ENCODE measurements at regions not wholly inside any gene's neighbourhood (a gene's known extent, or its start where the extent isn't known, plus 50 kb on each side); places are given as distances from the start of the nearest gene placed in this dataset.
"Not testable (repeated sequence)": the region's sequence is repeated elsewhere in the genome, so short reads cannot be mapped to it uniquely, and the experiment has no call there.

- Histone ChIP-seq H3K4me3 (ENCODE audit: low read depth in 1 of 2, low read length in 2 of 2) (no peak overlapping the region), H3K27ac (ENCODE audit: low read depth in 2 of 2, low read length in 1 of 2) (no peak overlapping the region), H3K36me3 (ENCODE audit: control insufficient read depth in 2 of 2, insufficient read depth in 2 of 2, low read length in 1 of 2) (no peaks in the 10 kb centered on the region), H3K27me3 (ENCODE audit: control insufficient read depth in 1 of 2, insufficient read depth in 2 of 2, low read length in 2 of 2) (no peaks in the 10 kb centered on the region), H3K4me1 (ENCODE audit: control insufficient read depth in 2 of 2, insufficient read depth in 2 of 2, low read length in 1 of 2) (no peaks in the 10 kb centered on the region), H3K9me3 (ENCODE audit: control insufficient read depth in 2 of 2, insufficient read depth in 1 of 2, low read depth in 1 of 2, low read length in 1 of 2) (no peaks in the 10 kb centered on the region)
- 91% methylated on average over 4 of the region's 4 CpGs for WGBS, 2 donors
Measured at GRCh38 chr4:137905930-137906329, 336.2 kb downstream of the SLC7A11 start.

- H3K4me3 ChIP-seq (ENCODE audit: low read depth in 1 of 2, low read length in 2 of 2) = no peak overlapping the region
- no peaks in the 10 kb centered on the region for H3K27me3 ChIP-seq (ENCODE audit: control insufficient read depth in 1 of 2, insufficient read depth in 2 of 2, low read length in 2 of 2)
- no peaks in the 10 kb centered on the region for H3K36me3 ChIP-seq (ENCODE audit: control insufficient read depth in 2 of 2, insufficient read depth in 2 of 2, low read length in 1 of 2)
- H3K9me3 ChIP-seq (ENCODE audit: control insufficient read depth in 2 of 2, insufficient read depth in 1 of 2, low read depth in 1 of 2, low read length in 1 of 2) = no peaks in the 10 kb centered on the region
- no peak overlapping the region for H3K27ac ChIP-seq (ENCODE audit: low read depth in 2 of 2, low read length in 1 of 2)
- no peaks in the 10 kb centered on the region for H3K4me1 ChIP-seq (ENCODE audit: control insufficient read depth in 2 of 2, insufficient read depth in 2 of 2, low read length in 1 of 2)
- 89 to 95% methylated on average over 1 of the region's 1 CpG for WGBS, 2 donors
Measured at GRCh38 chr4:137901114-137901513, 341.0 kb downstream of the SLC7A11 start.

DNA sequence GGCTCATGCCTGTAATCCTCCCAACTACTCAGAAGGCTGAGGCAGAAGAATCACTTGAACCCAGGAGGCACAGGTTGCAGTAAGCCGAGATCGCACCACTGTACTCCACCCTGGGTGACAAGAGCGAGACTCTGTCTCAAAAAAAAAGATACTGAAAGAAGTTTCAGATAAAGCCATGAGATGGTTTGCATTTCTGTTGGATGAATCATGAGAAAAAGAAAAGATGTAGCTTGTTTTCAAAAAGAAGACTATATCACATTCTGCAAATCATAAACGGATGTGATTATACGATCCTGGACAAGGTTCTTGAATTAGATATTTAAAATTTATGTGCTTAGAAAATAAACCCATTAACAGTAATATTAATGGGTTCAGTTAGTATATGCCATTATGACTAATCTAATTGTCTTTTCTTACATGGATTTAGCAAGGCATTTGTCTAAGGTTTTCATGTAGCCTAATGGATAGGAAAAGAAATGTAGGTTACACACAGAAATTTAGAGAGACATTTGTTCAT, 345.9 kb downstream of the SLC7A11 start:
- H3K36me3 ChIP-seq (ENCODE audit: control insufficient read depth in 2 of 2, insufficient read depth in 2 of 2, low read length in 1 of 2) = no peaks in the 10 kb centered on the region
- no peaks in the 10 kb centered on the region for H3K27me3 ChIP-seq (ENCODE audit: control insufficient read depth in 1 of 2, insufficient read depth in 2 of 2, low read length in 2 of 2)
- WGBS, 2 donors = 76 to 80% methylated on average over 5 of the region's 5 CpGs
- H3K4me3 ChIP-seq (ENCODE audit: low read depth in 1 of 2, low read length in 2 of 2) = no peak overlapping the region
- no peaks in the 10 kb centered on the region for H3K9me3 ChIP-seq (ENCODE audit: control insufficient read depth in 2 of 2, insufficient read depth in 1 of 2, low read depth in 1 of 2, low read length in 1 of 2)
- no peaks in the 10 kb centered on the region for H3K4me1 ChIP-seq (ENCODE audit: control insufficient read depth in 2 of 2, insufficient read depth in 2 of 2, low read length in 1 of 2)
- no peak overlapping the region for H3K27ac ChIP-seq (ENCODE audit: low read depth in 2 of 2, low read length in 1 of 2)

DNA sequence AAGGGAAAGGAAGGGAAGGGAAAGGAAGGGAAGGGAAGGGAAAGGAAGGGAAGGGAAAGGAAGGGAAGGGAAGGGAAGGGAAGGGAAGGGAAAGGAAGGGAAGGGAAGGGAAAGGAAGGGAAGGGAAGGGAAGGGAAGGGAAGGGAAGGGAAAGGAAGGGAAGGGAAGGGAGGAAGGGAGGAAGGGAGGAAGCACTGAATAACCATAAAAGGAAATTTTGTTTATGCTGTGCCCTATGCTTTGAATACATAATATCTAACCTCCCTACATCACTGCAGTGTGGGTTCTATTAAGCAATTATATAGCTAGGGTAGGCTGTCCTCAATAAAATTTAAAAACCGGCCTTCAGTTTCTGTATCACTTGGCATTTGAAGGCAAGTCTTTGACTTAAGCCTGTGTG, 346.6 kb downstream of the SLC7A11 start:
- H3K27ac ChIP-seq (ENCODE audit: low read depth in 2 of 2, low read length in 1 of 2); H3K4me1 ChIP-seq (ENCODE audit: control insufficient read depth in 2 of 2, insufficient read depth in 2 of 2, low read length in 1 of 2); H3K36me3 ChIP-seq (ENCODE audit: control insufficient read depth in 2 of 2, insufficient read depth in 2 of 2, low read length in 1 of 2); H3K27me3 ChIP-seq (ENCODE audit: control insufficient read depth in 1 of 2, insufficient read depth in 2 of 2, low read length in 2 of 2); H3K9me3 ChIP-seq (ENCODE audit: control insufficient read depth in 2 of 2, insufficient read depth in 1 of 2, low read depth in 1 of 2, low read length in 1 of 2); H3K4me3 ChIP-seq (ENCODE audit: low read depth in 1 of 2, low read length in 2 of 2): not testable (repeated sequence)
- WGBS, 2 donors = 95 to 99% methylated on average over 1 of the region's 1 CpG

GRCh38 chr4:137892134-137892533, 350.0 kb downstream of the SLC7A11 start:
- no peaks in the 10 kb centered on the region for H3K9me3 ChIP-seq (ENCODE audit: control insufficient read depth in 2 of 2, insufficient read depth in 1 of 2, low read depth in 1 of 2, low read length in 1 of 2)
- H3K36me3 ChIP-seq (ENCODE audit: control insufficient read depth in 2 of 2, insufficient read depth in 2 of 2, low read length in 1 of 2) = no peaks in the 10 kb centered on the region
- H3K4me3 ChIP-seq (ENCODE audit: low read depth in 1 of 2, low read length in 2 of 2) = no peak overlapping the region
- WGBS, 2 donors = 44 to 52% methylated on average over 3 of the region's 3 CpGs
- no peaks in the 10 kb centered on the region for H3K4me1 ChIP-seq (ENCODE audit: control insufficient read depth in 2 of 2, insufficient read depth in 2 of 2, low read length in 1 of 2)
- no peaks in the 10 kb centered on the region for H3K27me3 ChIP-seq (ENCODE audit: control insufficient read depth in 1 of 2, insufficient read depth in 2 of 2, low read length in 2 of 2)
- H3K27ac ChIP-seq (ENCODE audit: low read depth in 2 of 2, low read length in 1 of 2) = no peak overlapping the region

GRCh38 chr4:137890812-137891211, 351.3 kb downstream of the SLC7A11 start:
- 85 to 89% methylated on average over 2 of the region's 2 CpGs for WGBS, 2 donors
- Histone ChIP-seq H3K27ac (ENCODE audit: low read depth in 2 of 2, low read length in 1 of 2) (no peak overlapping the region), H3K4me3 (ENCODE audit: low read depth in 1 of 2, low read length in 2 of 2) (no peak overlapping the region), H3K27me3 (ENCODE audit: control insufficient read depth in 1 of 2, insufficient read depth in 2 of 2, low read length in 2 of 2) (no peaks in the 10 kb centered on the region), H3K36me3 (ENCODE audit: control insufficient read depth in 2 of 2, insufficient read depth in 2 of 2, low read length in 1 of 2) (no peaks in the 10 kb centered on the region), H3K4me1 (ENCODE audit: control insufficient read depth in 2 of 2, insufficient read depth in 2 of 2, low read length in 1 of 2) (no peaks in the 10 kb centered on the region), H3K9me3 (ENCODE audit: control insufficient read depth in 2 of 2, insufficient read depth in 1 of 2, low read depth in 1 of 2, low read length in 1 of 2) (no peaks in the 10 kb centered on the region)

- H3K4me1 ChIP-seq (ENCODE audit: control insufficient read depth in 2 of 2, insufficient read depth in 2 of 2, low read length in 1 of 2) = no peaks in the 10 kb centered on the region
- 60 to 72% methylated on average over 4 of the region's 4 CpGs for WGBS, 2 donors
- H3K36me3 ChIP-seq (ENCODE audit: control insufficient read depth in 2 of 2, insufficient read depth in 2 of 2, low read length in 1 of 2) = no peaks in the 10 kb centered on the region
- no peak overlapping the region for H3K27ac ChIP-seq (ENCODE audit: low read depth in 2 of 2, low read length in 1 of 2)
- peaks cover 0 to 3% of the 10 kb centered on the region in 2 donors for H3K9me3 ChIP-seq (ENCODE audit: control insufficient read depth in 2 of 2, insufficient read depth in 1 of 2, low read depth in 1 of 2, low read length in 1 of 2)
- H3K27me3 ChIP-seq (ENCODE audit: control insufficient read depth in 1 of 2, insufficient read depth in 2 of 2, low read length in 2 of 2) = no peaks in the 10 kb centered on the region
- H3K4me3 ChIP-seq (ENCODE audit: low read depth in 1 of 2, low read length in 2 of 2) = no peak overlapping the region
Measured at GRCh38 chr4:137881641-137882040, 349.3 kb upstream of the PCDH18 start.

DNA sequence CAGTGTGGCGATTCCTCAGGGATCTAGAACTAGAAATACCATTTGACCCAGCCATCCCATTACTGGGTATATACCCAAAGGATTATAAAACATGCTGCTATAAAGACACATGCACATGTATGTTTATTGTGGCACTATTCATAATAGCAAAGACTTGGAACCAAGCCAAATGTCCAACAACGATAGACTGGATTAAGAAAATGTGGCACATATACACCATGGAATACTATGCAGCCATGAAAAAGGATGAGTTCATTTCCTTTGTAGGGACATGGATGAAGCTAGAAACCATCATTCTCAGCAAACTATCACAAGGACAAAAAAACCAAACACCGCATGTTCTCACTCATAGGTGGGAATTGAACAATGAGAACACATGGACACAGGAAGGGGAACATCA, 335.8 kb upstream of the PCDH18 start:
- H3K27me3 ChIP-seq (ENCODE audit: control insufficient read depth in 1 of 2, insufficient read depth in 2 of 2, low read length in 2 of 2); H3K9me3 ChIP-seq (ENCODE audit: control insufficient read depth in 2 of 2, insufficient read depth in 1 of 2, low read depth in 1 of 2, low read length in 1 of 2); H3K4me1 ChIP-seq (ENCODE audit: control insufficient read depth in 2 of 2, insufficient read depth in 2 of 2, low read length in 1 of 2); H3K4me3 ChIP-seq (ENCODE audit: low read depth in 1 of 2, low read length in 2 of 2); H3K27ac ChIP-seq (ENCODE audit: low read depth in 2 of 2, low read length in 1 of 2); H3K36me3 ChIP-seq (ENCODE audit: control insufficient read depth in 2 of 2, insufficient read depth in 2 of 2, low read length in 1 of 2): not testable (repeated sequence)
- 77% methylated on average over 1 to 2 of the region's 3 CpGs for WGBS, 2 donors

GRCh38 chr4:137866671-137867070, 334.4 kb upstream of the PCDH18 start:
- H3K36me3 ChIP-seq (ENCODE audit: control insufficient read depth in 2 of 2, insufficient read depth in 2 of 2, low read length in 1 of 2) = no peaks in the 10 kb centered on the region
- no peaks in the 10 kb centered on the region for H3K9me3 ChIP-seq (ENCODE audit: control insufficient read depth in 2 of 2, insufficient read depth in 1 of 2, low read depth in 1 of 2, low read length in 1 of 2)
- H3K4me3 ChIP-seq (ENCODE audit: low read depth in 1 of 2, low read length in 2 of 2) = no peak overlapping the region
- no peaks in the 10 kb centered on the region for H3K27me3 ChIP-seq (ENCODE audit: control insufficient read depth in 1 of 2, insufficient read depth in 2 of 2, low read length in 2 of 2)
- no peak overlapping the region for H3K27ac ChIP-seq (ENCODE audit: low read depth in 2 of 2, low read length in 1 of 2)
- WGBS, 2 donors = 71 to 73% methylated on average over 3 of the region's 3 CpGs
- no peaks in the 10 kb centered on the region for H3K4me1 ChIP-seq (ENCODE audit: control insufficient read depth in 2 of 2, insufficient read depth in 2 of 2, low read length in 1 of 2)

DNA sequence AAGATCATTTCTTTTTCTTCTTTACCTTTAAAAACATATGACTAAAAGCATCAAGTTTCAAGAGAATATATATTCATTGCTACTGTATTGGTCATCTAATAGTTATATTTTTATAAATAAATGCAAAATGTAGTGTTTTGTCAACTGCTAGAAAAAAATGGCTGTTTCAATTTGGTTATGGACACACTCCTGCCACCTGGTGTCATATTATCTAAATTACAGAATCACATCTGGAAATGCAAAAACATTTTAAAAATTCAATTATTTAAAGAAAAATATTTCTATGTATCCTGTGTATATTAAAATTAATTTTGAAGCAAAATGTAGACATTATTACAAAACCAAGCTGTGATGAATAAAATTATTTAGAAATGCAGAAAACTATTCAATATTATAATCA, 329.4 kb upstream of the PCDH18 start:
- Histone ChIP-seq H3K4me3 (ENCODE audit: low read depth in 1 of 2, low read length in 2 of 2) (no peak overlapping the region), H3K36me3 (ENCODE audit: control insufficient read depth in 2 of 2, insufficient read depth in 2 of 2, low read length in 1 of 2) (no peaks in the 10 kb centered on the region), H3K27ac (ENCODE audit: low read depth in 2 of 2, low read length in 1 of 2) (no peak overlapping the region), H3K27me3 (ENCODE audit: control insufficient read depth in 1 of 2, insufficient read depth in 2 of 2, low read length in 2 of 2) (no peaks in the 10 kb centered on the region), H3K4me1 (ENCODE audit: control insufficient read depth in 2 of 2, insufficient read depth in 2 of 2, low read length in 1 of 2) (no peaks in the 10 kb centered on the region), H3K9me3 (ENCODE audit: control insufficient read depth in 2 of 2, insufficient read depth in 1 of 2, low read depth in 1 of 2, low read length in 1 of 2) (no peaks in the 10 kb centered on the region)

All from esophagus (tissue), 2 donors.